Activated naive CD8-positive, alpha-beta T cell treated with anti-CD3 and anti-CD28 coated beads, Interleukin-2, amount 50 U/mL, for 24 hours (primary cell): ENCODE measurements at regions not wholly inside any gene's neighbourhood (a gene's known extent, or its start where the extent isn't known, plus 50 kb on each side); places are given as distances from the start of the nearest gene placed in this dataset.
"Not testable (repeated sequence)": the region's sequence is repeated elsewhere in the genome, so short reads cannot be mapped to it uniquely, and the experiment has no call there.

Source experiments
- ATAC-seq: fragments of 150-1000 bp; cut with Tn5 transposase; one replicate; pipeline ENCODE4 v1.10.0; 2021
- DNase-seq: peaks from one replicate; pipeline ENCODE4 v3.0.0; 2021
- H3K27ac Mint-ChIP-seq: one replicate; pipeline ENCODE4 v1.8.0; 2021; ENCODE audit warnings: mild to moderate bottlenecking, mixed read lengths
- H3K27me3 Mint-ChIP-seq: one replicate; pipeline ENCODE4 v1.8.0; 2021; ENCODE audit warnings: mixed read lengths
- H3K36me3 Mint-ChIP-seq: one replicate; pipeline ENCODE4 v1.8.0; 2021; ENCODE audit warnings: low read depth, mixed read lengths
- H3K4me1 Mint-ChIP-seq: one replicate; pipeline ENCODE4 v1.8.0; 2021; ENCODE audit warnings: mixed read lengths
- H3K4me3 Mint-ChIP-seq: one replicate; pipeline ENCODE4 v1.8.0; 2021; ENCODE audit warnings: mild to moderate bottlenecking, moderate library complexity, mixed read lengths
- H3K9me3 Mint-ChIP-seq: one replicate; pipeline ENCODE4 v1.8.0; 2021; ENCODE audit warnings: mixed read lengths

DNA sequence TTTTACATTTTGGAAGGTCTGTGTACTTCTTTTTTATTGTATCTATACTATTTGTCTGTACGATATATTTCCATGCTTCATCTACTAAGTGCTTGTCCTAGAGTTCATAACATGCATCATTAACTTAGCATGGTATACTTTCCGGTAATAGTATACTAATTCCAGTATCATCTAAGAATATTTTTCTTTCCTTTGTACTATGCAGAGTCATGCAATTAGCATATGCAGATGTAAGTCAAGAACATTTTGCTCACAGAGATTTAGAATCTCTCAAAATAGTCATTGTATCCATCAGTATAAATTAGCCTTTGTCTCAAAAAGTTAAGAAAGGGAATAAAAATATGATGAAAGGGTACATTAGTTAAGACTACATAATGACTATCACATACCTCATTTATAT lies 770.4 kb upstream of the GRAMD2B start:
- no peak overlapping the region for H3K4me3 Mint-ChIP-seq
- no peaks in the 10 kb centered on the region for H3K36me3 Mint-ChIP-seq
- no peaks in the 10 kb centered on the region for H3K4me1 Mint-ChIP-seq
- no peak for ATAC-seq
- peaks cover 10% of the 10 kb centered on the region for H3K9me3 Mint-ChIP-seq
- DNase-seq: no peak
- no peaks in the 10 kb centered on the region for H3K27me3 Mint-ChIP-seq
- H3K27ac Mint-ChIP-seq: no peak overlapping the region

DNA sequence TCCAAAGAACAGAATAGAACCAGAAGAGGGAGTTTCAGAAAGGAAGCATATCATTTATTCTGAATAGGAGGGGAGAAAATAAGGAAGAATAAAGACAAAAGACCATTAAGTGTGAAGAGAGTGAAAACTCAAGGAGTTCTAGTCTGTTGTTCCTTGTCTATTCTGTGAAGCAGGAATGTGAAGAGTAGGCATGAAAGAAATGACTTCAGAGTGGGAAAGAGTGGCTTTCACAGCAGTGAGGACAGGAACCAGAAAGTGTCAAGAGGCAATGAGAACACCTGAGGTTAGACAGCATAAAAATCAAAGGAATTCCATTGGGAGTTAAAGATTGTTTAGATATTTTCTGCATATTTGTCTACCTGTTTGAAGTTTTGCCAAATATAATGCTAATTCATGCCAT lies 768.8 kb upstream of the GRAMD2B start:
- no peaks in the 10 kb centered on the region for H3K36me3 Mint-ChIP-seq
- H3K9me3 Mint-ChIP-seq: peaks cover 6% of the 10 kb centered on the region
- no peaks in the 10 kb centered on the region for H3K27me3 Mint-ChIP-seq
- no peak overlapping the region for H3K27ac Mint-ChIP-seq
- no peaks in the 10 kb centered on the region for H3K4me1 Mint-ChIP-seq
- ATAC-seq (no peak), DNase-seq (no peak)
- no peak overlapping the region for H3K4me3 Mint-ChIP-seq

DNA sequence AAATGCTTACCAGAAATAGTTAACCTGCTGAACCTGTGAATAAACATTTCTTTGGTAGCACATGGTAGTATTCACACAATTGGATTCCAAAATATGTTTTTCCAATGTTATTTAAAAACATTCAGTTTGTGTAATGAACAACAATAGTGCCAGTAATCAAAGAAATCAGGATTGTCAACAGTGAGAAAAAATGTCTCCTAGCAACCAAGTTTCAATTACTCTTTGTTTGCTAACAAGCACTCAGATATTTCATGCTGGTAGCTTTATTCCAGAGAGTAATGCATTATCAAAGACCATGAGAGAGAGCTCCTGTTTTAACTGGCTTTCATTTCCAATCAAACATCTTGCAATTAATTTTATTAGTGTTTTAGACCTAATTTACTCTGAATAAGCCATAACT lies 768.1 kb upstream of the GRAMD2B start:
- no peaks in the 10 kb centered on the region for H3K27me3 Mint-ChIP-seq
- no peak for ATAC-seq
- no peak overlapping the region for H3K4me3 Mint-ChIP-seq
- H3K9me3 Mint-ChIP-seq: peaks cover 5% of the 10 kb centered on the region
- H3K4me1 Mint-ChIP-seq: no peaks in the 10 kb centered on the region
- no peaks in the 10 kb centered on the region for H3K36me3 Mint-ChIP-seq
- DNase-seq: no peak
- no peak overlapping the region for H3K27ac Mint-ChIP-seq

DNA sequence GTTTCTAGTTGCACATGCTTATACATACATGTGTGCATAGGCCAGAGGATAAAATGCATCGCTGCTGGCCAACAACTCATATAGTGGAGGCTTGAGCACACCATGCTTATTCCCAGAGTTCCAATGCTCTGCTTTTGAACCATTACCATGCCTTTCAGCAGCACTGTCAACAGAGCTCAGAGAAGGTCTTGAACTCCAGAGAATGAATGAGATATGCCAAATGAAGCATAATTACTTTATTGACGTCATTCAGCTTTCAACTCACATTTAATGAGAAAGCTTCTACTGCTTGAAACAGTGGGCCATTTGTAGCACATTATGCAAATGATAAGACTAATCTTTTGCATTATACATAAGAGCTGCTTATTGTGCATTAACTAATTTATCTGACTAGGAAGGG lies 765.3 kb upstream of the GRAMD2B start:
- DNase-seq (no peak), ATAC-seq (no peak)
- Mint-ChIP-seq H3K9me3 (peaks cover 10% of the 10 kb centered on the region), H3K4me1 (no peaks in the 10 kb centered on the region), H3K27me3 (no peaks in the 10 kb centered on the region), H3K4me3 (no peak overlapping the region), H3K27ac (no peak overlapping the region), H3K36me3 (no peaks in the 10 kb centered on the region)

DNA sequence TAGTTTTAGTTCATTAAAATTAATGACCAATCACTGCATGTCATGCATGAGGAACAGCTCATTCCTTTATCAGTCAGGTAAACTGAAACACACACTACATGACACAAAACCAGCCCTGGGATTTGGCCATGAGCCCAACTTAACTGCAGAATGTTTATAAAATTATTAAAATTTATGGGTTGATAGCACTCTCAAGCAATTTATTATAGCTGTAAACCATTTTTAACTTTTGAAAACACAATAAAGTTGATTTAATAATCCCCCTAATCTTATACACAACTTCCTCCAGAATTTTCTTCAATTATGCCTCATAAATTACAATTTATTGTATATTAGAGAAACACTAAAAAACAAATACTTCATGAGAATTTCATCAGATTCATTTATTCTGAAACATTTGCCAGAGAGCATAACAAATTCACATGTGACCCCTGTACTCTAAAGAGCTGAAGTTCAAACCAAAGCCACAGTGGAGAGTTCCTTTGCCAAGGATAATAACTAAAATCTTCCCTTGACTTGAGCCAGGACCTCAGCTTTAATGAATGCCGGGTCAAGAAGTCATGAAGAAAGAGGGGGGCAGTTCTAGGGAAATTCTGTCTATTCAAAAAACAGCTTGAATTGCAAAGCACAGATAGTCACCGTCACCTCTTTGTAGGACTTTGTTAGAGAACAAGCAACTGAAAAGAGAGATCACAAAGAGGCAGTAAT lies 763.7 kb upstream of the GRAMD2B start:
- no peak overlapping the region for H3K27ac Mint-ChIP-seq
- H3K9me3 Mint-ChIP-seq: peaks cover 5% of the 10 kb centered on the region
- DNase-seq (no peak), ATAC-seq (no peak)
- H3K4me3 Mint-ChIP-seq: no peak overlapping the region
- H3K36me3 Mint-ChIP-seq: no peaks in the 10 kb centered on the region
- no peaks in the 10 kb centered on the region for H3K27me3 Mint-ChIP-seq
- no peaks in the 10 kb centered on the region for H3K4me1 Mint-ChIP-seq

DNA sequence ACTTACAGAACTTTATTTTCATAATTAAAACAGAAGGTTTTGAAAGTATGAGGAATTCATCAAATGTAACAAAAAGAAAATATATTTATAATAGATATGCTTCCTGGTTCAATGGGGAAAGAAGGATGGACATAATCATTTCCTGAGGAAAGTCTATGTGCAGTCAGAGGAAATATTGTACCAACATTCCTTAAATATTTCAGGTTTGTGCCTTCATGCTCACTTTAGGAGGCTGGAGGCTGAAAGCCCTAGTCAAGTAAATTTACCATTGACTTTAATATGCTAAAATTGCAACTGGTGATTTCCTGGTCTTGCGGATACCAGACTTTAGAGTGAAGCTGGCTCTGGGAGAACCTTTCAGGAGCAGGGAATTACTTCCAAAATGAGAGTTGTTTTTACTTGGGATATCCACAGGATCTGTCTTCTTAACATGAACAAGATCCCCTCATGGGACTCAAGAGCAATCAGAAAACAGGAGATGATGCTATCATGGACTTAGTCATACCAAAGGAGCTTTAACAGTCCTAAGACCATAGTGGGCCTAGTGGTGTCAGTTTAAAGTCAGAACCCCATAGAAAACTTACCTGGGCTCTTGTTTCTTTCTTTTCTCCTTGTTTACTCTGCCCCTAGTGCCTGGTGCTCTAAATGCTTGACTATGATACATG lies 762.8 kb upstream of the GRAMD2B start:
- peaks cover 5% of the 10 kb centered on the region for H3K9me3 Mint-ChIP-seq
- H3K27me3 Mint-ChIP-seq: no peaks in the 10 kb centered on the region
- no peak for ATAC-seq
- H3K36me3 Mint-ChIP-seq: no peaks in the 10 kb centered on the region
- no peaks in the 10 kb centered on the region for H3K4me1 Mint-ChIP-seq
- H3K27ac Mint-ChIP-seq: no peak overlapping the region
- no peak overlapping the region for H3K4me3 Mint-ChIP-seq
- no peak for DNase-seq

DNA sequence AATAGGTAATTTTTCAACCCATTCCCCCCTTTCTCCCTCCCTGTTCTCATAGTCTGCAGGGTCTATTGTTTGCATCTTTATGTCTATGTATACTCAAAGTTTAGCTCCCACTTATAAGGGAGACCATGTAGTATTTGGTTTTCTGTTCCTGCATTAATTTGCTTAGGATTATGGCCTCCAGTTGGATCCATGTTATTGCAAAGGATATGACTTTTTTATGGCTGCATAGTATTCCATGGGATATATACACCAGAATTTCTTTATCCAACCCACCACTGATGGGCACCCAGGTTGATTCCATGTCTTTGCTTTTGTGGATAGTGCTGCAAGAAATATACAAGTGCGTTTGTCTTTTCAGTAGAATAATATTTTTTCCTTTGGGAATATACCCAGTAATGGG lies 761.6 kb upstream of the GRAMD2B start:
- Mint-ChIP-seq H3K9me3 (peaks cover 5% of the 10 kb centered on the region), H3K27ac (no peak overlapping the region), H3K27me3 (no peaks in the 10 kb centered on the region), H3K4me1 (no peaks in the 10 kb centered on the region), H3K36me3 (no peaks in the 10 kb centered on the region), H3K4me3 (no peak overlapping the region)
- DNase-seq (no peak), ATAC-seq (no peak)

DNA sequence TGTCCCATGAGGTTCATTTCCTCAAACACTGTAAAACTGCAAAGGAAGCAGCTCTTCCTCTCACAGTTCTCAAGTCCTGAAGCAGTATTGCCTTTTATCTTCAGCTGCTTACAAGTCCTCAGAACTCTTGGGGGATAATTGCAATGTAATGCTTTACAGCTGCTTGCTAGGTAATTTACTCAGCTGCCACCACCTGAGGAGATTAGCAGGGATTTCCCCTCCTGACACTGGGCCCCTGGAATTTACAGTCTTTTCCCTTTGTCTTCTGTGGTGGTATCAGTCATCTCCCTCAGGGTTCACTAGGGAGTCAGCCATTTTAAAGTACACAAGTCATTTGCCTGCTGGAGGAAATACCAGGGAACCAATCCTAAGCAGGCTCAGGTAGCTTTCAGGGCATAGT lies 754.3 kb upstream of the GRAMD2B start:
- no peaks in the 10 kb centered on the region for H3K4me1 Mint-ChIP-seq
- no peak for ATAC-seq
- H3K36me3 Mint-ChIP-seq: no peaks in the 10 kb centered on the region
- peaks cover 5% of the 10 kb centered on the region for H3K9me3 Mint-ChIP-seq
- no peak overlapping the region for H3K4me3 Mint-ChIP-seq
- H3K27me3 Mint-ChIP-seq: no peaks in the 10 kb centered on the region
- no peak for DNase-seq
- no peak overlapping the region for H3K27ac Mint-ChIP-seq

DNA sequence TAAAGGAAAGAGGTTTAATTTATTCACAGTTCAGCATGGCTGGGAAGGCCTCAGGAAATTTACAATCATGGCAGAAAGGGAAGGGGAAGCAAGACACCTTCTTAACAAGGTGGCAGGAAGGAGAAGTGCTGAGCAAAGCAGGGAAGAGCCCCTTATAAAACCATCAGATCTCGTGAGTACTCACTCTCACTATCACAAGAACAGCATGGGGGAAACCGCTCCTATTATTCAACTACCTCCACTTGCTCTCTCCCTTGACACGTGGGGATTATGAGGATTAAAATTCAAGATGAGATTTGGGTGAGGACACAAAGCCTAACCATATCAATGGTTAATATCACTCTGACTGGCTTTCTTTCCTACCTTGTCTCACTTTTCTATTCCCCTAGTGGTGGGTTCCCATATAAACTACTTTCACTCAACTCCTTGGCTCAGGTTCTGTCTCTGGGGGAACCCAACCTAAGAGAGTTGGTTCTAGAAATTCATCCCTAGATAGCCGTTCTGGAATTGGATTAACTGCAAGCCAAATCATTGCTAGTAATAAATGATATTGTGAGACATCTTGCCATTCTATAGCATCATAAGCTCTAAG lies 749.8 kb upstream of the GRAMD2B start:
- ATAC-seq: no peak
- H3K9me3 Mint-ChIP-seq: peaks cover 7% of the 10 kb centered on the region
- no peak overlapping the region for H3K4me3 Mint-ChIP-seq
- H3K27me3 Mint-ChIP-seq: no peaks in the 10 kb centered on the region
- H3K4me1 Mint-ChIP-seq: no peaks in the 10 kb centered on the region
- H3K27ac Mint-ChIP-seq: no peak overlapping the region
- H3K36me3 Mint-ChIP-seq: no peaks in the 10 kb centered on the region
- DNase-seq: no peak

DNA sequence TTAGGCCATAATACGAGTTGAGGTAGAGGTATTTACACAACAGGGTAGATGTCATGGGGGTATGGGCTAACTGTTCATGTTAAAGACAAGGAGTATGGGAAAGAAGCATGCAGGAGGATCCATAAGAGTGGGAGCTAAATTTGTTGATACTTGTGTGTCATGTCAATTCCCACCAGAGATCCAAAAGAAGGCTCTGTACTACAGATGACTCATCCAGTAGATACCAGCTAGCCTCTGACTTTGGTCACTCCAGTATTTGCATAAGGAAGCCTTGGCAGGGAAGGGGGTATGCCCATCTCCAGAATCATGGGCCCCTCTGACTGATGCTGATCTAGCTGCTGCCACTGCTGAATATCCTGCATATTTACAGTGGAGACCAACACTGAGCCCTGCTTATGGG lies 743.7 kb upstream of the GRAMD2B start:
- Mint-ChIP-seq H3K9me3 (peaks cover 3% of the 10 kb centered on the region), H3K4me3 (no peak overlapping the region), H3K4me1 (no peaks in the 10 kb centered on the region), H3K27ac (no peak overlapping the region), H3K36me3 (no peaks in the 10 kb centered on the region), H3K27me3 (no peaks in the 10 kb centered on the region)
- no peak for ATAC-seq
- DNase-seq: no peak

DNA sequence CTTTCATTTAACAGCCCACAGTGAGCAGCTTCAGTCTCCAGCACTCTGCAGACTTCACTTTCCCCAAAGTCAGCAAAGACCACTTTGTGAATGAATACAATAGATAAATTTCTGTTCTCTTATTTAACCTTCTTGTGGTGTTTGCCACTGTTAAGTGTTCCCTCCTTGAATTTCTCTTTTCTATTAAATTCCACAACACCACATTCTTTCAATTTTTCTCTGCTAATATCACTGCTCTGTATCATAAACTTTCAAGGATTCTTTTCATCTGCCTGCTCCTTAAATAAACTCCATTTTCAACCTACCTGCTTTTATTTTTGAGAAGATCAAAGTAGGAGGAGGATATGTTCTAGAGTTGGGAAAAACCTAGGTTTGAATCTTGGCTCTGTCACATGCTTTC lies 739.5 kb upstream of the GRAMD2B start:
- ATAC-seq: no peak
- Mint-ChIP-seq H3K36me3 (no peaks in the 10 kb centered on the region), H3K4me1 (no peaks in the 10 kb centered on the region), H3K27ac (no peak overlapping the region), H3K27me3 (no peaks in the 10 kb centered on the region), H3K4me3 (no peak overlapping the region), H3K9me3 (peaks cover 9% of the 10 kb centered on the region)
- no peak for DNase-seq

DNA sequence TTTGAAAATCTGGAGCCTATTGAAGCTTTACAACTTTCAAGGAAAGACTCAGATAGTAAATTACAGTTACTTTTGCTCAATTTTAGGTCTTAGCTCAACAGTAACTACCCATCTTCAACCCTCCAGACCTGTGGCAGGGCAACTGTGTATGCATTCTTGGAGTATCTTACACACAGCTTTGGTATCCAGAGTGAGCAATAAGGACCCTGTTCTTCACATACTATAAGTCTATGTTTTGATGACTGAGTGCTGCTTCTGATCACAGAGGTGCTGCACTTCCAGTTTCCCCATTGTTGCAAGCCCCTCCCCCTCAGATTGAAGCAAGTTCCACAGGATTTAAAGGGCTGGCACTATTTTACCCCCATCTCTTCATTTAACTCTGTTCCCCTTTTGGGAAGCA lies 737.4 kb upstream of the GRAMD2B start:
- Mint-ChIP-seq H3K9me3 (peaks cover 15% of the 10 kb centered on the region), H3K4me3 (no peak overlapping the region), H3K27ac (no peak overlapping the region), H3K27me3 (no peaks in the 10 kb centered on the region), H3K36me3 (no peaks in the 10 kb centered on the region), H3K4me1 (no peaks in the 10 kb centered on the region)
- ATAC-seq (no peak), DNase-seq (no peak)

DNA sequence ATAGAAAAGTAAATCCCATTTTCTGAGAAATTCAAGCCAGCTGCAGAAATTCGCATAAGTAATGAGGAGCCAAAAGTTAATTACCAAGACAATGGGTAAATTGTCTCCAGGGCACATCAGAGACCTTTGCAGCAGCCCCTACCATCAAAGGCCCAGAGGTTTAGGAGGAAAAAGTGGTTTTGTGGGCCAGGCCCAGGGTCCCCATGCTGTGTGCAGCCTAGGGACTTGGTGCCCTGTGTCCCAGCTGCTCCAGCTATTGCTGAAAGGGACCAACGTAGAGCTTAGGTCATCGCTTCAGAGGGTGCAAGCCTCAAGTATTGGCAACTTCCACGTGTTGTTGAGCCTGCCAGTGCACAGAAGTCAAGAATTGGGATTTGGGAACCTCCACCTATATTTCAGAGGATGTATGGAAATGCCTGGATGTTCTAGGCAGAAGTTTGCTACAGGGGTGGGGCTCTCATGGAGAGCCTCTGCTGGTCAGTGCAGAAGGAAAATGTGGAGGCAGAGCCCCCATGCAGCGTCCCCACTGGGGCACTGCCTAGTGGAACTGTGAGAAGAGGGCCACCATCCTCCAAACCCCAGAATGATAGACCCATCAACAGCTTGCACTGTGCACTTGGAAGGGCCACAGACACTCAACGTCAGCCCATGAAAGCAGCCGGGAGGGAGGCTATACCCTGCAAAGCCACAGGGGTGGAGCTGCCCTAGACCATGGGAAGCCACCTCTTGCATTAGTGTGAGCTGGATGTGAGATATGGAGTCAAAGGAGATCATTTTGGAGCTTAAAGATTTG lies 731.3 kb upstream of the GRAMD2B start:
- not testable (repeated sequence) for H3K4me1 Mint-ChIP-seq, H3K27ac Mint-ChIP-seq, H3K27me3 Mint-ChIP-seq, ATAC-seq, H3K36me3 Mint-ChIP-seq, DNase-seq, H3K4me3 Mint-ChIP-seq
- H3K9me3 Mint-ChIP-seq: peaks cover 18% of the 10 kb centered on the region

DNA sequence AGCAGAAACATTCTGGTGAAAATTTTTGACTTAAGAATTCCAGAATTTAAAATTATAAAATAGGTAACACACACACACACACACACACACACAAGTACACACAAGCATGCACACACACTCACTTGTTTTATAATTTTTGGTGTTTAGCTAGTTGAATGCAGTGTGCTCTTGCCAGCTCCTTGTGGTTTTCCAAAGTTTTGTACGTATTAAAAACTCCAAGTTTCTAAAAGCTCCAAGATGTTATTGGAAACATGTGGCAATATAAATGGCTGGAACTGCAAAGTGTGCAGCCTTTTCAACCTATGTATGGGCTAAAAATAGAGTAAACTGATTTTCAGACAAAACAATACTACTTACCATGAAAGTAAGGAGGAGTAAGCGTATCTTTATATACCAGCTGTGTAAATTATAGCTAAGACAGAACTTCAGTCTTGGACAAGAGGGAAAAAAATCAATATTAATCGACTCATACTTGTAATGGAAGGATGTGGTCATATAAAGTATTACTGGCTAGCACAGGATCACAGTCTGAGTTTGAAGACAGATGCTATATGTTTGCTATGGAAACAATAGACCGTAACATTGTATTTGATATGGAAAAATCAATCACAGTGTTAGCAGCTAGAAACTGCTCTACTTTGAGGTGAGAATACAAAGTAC lies 727.1 kb upstream of the GRAMD2B start:
- ATAC-seq: no peak
- Mint-ChIP-seq H3K4me1 (no peaks in the 10 kb centered on the region), H3K27me3 (no peaks in the 10 kb centered on the region), H3K9me3 (peaks cover 6% of the 10 kb centered on the region), H3K36me3 (no peaks in the 10 kb centered on the region), H3K4me3 (no peak overlapping the region), H3K27ac (no peak overlapping the region)
- no peak for DNase-seq
